NCI-H1694 treated with DMSO at 0.1 percent for 48 hours (cell line): ENCODE measurements at regions not wholly inside any gene's neighbourhood (a gene's known extent, or its start where the extent isn't known, plus 50 kb on each side); places are given as distances from the start of the nearest gene placed in this dataset.

Experiments
- DNase-seq: peaks from one replicate; lab custom pipeline; 2025; lab: John Stamatoyannopoulos, UW

DNA sequence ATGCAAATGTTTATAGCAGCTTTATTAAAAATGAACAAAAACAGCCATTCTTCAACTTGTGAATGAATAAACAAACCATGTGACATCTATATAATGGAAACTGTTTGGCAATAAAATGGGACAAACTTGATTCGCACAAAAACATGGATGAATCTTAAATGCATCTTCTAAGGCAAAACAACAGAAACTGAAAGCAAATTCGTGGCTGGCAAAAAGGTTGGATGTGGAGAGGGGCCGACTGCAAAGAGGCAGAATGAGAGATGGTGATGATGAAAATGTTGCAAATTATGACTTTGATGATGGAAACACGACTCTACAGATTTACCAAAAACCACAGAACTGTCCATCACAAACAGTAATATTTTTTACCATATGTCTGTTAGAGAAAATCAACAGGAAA lies 327.0 kb upstream of the NR5A2 start:
- no peak for DNase-seq

DNA sequence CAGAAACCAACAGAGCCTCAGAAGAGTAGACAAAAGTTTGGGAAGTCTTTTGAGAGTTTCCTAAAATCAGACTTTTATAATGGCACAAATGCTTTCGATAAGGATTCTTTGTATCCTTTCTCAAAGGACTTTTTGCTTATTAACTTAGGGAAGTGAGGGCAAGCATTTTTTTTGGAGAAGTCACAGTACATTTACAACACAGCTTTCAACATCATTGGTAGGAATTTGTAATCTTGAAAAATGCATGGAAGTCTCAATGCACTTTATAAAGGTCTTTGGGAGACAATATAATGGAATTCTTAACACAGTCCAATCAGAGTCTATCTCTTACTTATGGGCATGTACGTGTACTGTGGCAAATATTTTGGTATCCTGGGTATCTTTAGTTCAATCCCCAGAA lies 325.8 kb upstream of the NR5A2 start:
- no peak for DNase-seq

DNA sequence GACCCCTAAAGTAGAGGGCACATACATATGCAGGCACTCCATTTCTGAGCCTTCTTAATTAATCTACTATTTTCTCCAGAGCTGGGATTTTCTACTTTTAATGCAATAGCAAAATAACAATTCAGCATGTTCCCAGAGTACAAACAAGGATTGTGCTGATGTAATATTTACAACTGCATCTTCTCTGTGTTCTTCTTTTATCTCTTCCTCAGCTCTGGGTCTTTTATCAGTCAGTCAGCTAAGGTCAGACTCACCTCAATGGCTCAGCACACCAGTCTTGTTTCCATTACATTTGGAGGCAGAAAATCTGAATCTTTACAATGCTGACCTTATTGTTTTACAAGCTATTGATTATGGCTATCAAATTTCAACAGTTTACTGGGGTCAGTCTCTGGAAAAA lies 323.3 kb upstream of the NR5A2 start:
- DNase-seq, result no peak

- no peak for DNase-seq
Observed at GRCh38 chr1:199705825-199706224, 321.7 kb upstream of the NR5A2 start.

DNA sequence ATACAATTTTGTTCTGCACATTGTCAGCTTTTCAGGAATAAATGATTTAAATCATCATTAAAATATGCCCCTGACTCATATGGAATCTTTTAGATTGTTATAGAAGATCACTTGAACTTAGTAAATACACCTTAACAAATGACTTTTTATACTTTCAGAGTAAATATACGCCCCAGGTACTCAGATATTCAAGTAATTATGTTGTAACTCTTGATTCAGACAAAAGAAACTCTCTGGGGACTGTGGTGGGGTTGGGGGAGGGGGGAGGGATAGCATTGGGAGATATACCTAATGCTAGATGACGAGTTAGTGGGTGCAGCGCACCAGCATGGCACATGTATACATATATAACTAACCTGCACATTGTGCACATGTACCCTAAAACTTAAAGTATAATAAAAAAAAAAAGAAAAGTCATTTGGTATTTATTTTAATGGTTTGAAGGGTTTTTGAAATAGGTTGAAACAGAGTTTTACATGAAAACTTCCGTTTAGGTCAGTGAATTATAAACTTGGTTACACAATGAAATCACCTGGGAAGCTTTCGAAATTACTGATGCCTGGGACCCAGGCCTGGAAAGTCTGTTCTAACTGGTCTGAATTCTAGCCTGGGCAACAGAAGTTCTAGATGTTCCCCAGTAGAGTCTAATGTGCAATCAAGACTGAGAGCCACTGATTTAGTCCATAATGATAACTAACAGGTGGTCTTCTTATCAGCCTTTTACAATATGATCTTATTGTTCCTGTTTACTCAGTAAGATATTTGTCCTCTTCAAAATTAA lies 320.5 kb upstream of the NR5A2 start:
- no peak for DNase-seq

DNA sequence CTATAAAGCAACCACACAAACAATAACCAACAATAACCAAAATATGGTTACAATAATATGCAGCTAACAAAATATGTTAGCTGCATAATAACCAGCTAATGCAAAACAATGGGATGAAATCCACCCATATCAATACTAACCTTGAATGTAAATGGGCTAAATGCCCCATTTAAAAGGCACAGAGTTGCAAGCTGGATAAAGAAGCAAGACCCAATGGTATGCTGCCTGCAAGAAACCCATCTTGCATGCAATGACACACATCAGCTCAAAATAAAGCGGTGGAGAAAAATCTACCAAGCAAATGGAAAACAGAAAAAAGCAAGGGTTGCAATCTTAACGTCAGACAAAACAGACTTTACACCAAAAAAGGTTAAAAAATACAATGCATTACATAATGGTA lies 316.5 kb upstream of the NR5A2 start:
- no peak for DNase-seq

GRCh38 chr1:199716729-199717128 lies 310.8 kb upstream of the NR5A2 start:
- no peak for DNase-seq

- no peak for DNase-seq
Observed at GRCh38 chr1:199719156-199719842, 308.2 kb upstream of the NR5A2 start.

DNA sequence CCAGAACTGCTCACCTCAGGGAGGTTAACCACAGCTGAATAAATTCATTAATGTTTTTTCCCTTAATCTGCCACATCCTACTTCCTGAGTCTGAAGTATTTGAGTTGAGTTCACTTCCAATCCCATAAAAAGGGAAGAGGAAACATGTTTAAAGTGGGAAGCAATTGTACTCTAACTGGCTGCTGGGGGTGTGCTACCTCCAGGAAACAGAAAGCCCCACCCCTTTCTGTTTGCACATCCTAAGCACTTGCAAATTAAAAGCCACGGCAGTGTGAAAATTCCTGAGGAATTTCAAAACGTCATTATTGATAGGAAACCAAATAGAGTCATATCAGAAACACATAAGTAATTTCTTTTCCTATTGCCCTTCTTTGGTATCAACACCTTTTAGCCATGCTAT lies 307.0 kb upstream of the NR5A2 start:
- no peak for DNase-seq

GRCh38 chr1:199721001-199721400 lies 306.5 kb upstream of the NR5A2 start:
- DNase-seq, result no peak

GRCh38 chr1:199723250-199723956 lies 304.1 kb upstream of the NR5A2 start:
- DNase-seq, result no peak

- no peak for DNase-seq
Observed at GRCh38 chr1:199724049-199724448, 303.5 kb upstream of the NR5A2 start.

GRCh38 chr1:199725002-199725565 lies 302.4 kb upstream of the NR5A2 start:
- no peak for DNase-seq

GRCh38 chr1:199727682-199728081 lies 299.8 kb upstream of the NR5A2 start:
- DNase-seq, result no peak

DNA sequence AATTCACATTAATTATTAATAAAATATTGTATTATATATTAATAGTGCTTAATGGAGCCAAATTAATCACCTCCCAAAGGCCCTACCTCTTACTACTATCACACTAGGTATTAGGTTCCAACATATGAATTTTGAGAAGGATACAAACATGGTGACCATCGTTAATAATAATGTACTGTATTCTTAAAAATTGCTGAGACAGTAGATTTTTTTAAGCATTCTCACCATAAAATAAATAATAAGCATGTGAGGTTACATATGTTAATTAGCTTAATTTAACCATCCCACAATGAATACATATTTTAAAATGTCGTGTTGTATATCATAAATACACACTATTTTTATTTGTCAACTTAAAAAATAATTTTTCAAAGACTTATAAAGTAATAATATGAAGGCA lies 299.2 kb upstream of the NR5A2 start:
- DNase-seq, result no peak

GRCh38 chr1:199733125-199733524 lies 294.4 kb upstream of the NR5A2 start:
- DNase-seq, result no peak

GRCh38 chr1:199734186-199734585 lies 293.3 kb upstream of the NR5A2 start:
- DNase-seq, result no peak

DNA sequence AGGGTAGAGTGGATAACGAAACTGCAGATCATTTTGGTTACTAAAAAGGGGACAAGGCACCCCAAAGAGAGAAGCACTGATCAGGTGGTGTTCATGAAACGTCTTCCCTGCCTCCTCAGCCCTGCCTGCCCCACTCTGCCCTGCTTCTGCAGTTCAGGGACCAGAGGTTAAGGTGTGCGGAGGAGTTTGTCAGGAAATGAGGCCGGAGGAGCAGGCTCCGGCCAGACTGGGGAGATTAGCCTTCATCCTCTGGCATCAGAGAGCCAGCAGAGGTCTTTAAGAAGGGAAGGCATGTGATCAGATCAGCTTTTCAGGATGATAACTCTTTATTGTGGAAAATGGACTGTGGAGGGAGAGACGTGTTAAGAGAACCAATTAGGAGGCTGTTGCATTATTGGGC lies 291.9 kb upstream of the NR5A2 start:
- DNase-seq, result no peak

- DNase-seq, result no peak
Observed at GRCh38 chr1:199736646-199737045, 290.9 kb upstream of the NR5A2 start.

DNA sequence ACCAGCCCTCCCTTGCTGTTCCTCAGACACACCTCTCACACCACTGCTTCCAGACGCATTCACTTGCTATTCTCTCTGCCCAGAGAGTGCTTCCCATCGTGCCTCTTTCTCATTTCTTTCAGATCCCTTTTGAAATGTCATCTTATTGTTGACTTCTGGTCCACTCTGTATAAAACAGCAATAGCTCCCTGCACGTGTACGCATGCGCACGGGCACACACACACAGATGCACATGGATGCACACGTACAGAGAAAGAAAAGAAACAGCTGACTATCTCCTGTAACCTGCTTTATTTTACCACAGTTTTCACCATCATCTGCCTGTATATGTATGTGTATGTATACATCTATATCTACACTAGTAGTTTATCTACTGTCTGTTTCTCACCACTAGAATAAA lies 285.9 kb upstream of the NR5A2 start:
- no peak for DNase-seq

DNA sequence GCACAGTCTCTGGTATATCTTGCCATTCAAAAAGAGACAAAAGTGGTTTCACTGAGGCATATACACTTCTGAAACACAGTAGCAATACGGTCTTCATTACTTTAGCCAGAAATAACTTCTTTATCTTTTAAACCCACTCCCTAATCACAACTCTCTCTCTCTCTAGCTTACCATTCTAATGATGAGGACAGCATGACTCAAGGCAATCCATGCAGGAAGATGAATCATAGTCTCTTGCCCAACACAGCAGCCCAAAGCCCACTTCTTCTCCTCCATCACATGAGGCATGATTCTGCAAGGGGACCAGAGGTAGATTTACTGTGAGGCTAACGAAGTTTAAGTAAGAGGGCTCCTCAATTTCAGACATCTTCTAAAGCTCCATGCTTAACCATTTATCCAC lies 285.0 kb upstream of the NR5A2 start:
- DNase-seq, result no peak

DNA sequence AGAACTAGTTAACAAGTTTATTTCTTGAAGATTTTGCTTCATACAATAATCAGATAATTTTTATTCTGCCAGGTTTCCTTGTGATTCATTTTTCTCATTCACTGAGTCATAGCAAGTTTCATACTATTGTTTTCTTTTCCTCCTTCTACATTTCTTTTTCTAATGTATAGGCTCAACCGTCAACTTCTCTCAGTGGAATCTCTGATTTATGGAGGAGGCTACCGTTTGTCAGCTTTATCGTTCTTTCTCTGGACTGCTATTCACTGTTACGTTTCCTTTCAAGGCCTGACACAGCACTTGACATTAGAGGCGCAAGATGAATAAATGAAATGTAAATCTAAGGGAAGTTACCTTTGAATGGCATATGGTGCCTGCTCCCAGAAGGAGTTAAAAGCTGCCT lies 284.3 kb upstream of the NR5A2 start:
- DNase-seq, result no peak
